ENCODE measurements at regions not wholly inside any gene's neighbourhood (a gene's known extent, or its start where the extent isn't known, plus 50 kb on each side); places are given as distances from the start of the nearest gene placed in this dataset.

DNA sequence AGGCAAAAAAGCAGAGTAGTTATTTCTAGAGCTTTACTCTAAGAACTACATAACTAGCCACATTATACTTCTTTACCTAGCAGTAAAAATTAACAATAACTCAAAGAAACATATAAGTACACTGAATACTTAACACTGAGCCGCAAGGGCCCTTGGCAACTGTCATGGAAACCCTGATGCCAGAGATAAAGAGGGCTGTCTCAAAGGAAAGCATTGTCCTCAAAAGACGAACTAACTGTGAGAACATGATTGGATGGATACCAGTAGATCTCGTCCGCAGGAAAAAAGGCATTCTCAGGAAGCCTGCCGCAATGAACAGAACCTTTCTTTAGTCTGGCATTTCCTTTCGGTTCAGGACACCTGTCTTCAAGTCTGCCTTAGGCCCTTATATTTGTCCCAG, 379.0 kb upstream of the SLC30A5 start:
- TF ChIP-seq, protein P1, sequence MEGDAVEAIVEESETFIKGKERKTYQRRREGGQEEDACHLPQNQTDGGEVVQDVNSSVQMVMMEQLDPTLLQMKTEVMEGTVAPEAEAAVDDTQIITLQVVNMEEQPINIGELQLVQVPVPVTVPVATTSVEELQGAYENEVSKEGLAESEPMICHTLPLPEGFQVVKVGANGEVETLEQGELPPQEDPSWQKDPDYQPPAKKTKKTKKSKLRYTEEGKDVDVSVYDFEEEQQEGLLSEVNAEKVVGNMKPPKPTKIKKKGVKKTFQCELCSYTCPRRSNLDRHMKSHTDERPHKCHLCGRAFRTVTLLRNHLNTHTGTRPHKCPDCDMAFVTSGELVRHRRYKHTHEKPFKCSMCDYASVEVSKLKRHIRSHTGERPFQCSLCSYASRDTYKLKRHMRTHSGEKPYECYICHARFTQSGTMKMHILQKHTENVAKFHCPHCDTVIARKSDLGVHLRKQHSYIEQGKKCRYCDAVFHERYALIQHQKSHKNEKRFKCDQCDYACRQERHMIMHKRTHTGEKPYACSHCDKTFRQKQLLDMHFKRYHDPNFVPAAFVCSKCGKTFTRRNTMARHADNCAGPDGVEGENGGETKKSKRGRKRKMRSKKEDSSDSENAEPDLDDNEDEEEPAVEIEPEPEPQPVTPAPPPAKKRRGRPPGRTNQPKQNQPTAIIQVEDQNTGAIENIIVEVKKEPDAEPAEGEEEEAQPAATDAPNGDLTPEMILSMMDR (IDR thresholded peaks at IDR 0.05; ENCODE audit: low read depth, low read length), result no peak
- TF ChIP-seq POLR2A (IDR thresholded peaks at IDR 0.05; ENCODE audit: extremely low read depth, insufficient read length) (no peak), MYC (IDR thresholded peaks at IDR 0.05; ENCODE audit: low read depth, low read length) (no peak)
- TF ChIP-seq, protein P2, sequence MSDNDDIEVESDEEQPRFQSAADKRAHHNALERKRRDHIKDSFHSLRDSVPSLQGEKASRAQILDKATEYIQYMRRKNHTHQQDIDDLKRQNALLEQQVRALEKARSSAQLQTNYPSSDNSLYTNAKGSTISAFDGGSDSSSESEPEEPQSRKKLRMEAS (IDR thresholded peaks at IDR 0.05; ENCODE audit: low read depth, low read length), result no peak
- no peak for DNase-seq (ENCODE audit: low read depth)
- H3K4me3 ChIP-seq (ENCODE audit: low read depth, low read length), result no peak overlapping the region

DNA sequence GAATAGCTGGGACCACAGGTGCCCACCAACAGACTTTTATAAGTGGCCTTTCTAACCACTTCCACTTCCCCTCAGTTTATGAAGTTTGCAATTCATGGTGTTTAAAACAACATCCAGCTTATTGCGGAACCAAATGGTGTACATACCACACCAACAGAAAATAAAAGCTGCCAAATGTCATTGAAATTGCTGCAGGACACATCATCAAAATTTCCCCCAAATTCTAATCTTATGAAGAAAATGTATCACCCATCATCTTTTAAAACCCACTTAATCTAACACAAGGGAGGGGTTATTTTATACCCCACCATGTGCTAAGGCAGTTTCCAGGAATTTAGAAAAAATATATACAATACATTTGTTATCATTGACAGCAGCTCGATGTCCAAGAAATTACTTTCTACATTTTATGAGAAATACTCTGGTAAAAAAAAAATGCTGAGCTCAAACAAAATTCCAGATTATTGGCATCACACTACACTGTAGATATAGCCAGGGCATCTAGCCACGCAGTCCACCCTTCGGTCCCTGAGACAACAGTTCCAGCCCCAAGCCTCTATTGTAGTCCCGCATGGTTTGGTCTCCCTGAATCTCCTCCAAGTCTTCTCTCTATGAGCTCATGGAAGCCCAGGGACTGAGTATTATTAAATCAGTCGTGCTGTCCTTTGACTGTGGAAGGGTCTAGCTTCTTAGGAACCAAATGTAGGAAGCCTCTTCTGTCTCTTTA, 372.8 kb upstream of the SLC30A5 start:
- no peak overlapping the region for H3K4me3 ChIP-seq (ENCODE audit: low read depth, low read length)
- TF ChIP-seq, protein P2 (IDR thresholded peaks at IDR 0.05; ENCODE audit: low read depth, low read length), result no peak
- TF ChIP-seq, protein P1 (IDR thresholded peaks at IDR 0.05; ENCODE audit: low read depth, low read length), result no peak
- TF ChIP-seq MYC (IDR thresholded peaks at IDR 0.05; ENCODE audit: low read depth, low read length), result no peak
- TF ChIP-seq POLR2A (IDR thresholded peaks at IDR 0.05; ENCODE audit: extremely low read depth, insufficient read length), result no peak
- DNase-seq (ENCODE audit: low read depth), result no peak

DNA sequence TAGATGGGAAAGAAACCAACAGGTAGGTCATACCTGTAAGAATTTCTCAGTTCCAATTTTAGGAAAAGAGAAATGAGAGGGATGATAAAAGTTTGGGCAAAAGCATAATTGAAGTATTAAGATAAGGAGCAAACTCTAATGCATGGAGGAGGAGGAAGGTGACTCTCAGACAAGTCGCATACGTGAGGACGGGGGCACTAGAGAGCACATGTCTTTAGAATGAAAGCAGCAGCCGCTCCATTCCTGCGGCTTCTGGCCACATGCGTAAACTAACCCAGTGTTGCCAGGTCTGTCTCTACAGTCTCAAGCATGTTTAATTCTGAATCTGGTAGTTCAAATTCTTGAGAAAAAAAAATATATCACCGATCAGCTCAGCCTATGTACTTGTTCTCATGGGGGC, 371.5 kb upstream of the SLC30A5 start:
- no peak for TF ChIP-seq MYC (IDR thresholded peaks at IDR 0.05; ENCODE audit: low read depth, low read length)
- TF ChIP-seq, protein P2 (IDR thresholded peaks at IDR 0.05; ENCODE audit: low read depth, low read length), result no peak
- TF ChIP-seq, protein P1 (IDR thresholded peaks at IDR 0.05; ENCODE audit: low read depth, low read length), result no peak
- no peak for TF ChIP-seq POLR2A (IDR thresholded peaks at IDR 0.05; ENCODE audit: extremely low read depth, insufficient read length)
- H3K4me3 ChIP-seq (ENCODE audit: low read depth, low read length), result no peak overlapping the region
- no peak for DNase-seq (ENCODE audit: low read depth)

DNA sequence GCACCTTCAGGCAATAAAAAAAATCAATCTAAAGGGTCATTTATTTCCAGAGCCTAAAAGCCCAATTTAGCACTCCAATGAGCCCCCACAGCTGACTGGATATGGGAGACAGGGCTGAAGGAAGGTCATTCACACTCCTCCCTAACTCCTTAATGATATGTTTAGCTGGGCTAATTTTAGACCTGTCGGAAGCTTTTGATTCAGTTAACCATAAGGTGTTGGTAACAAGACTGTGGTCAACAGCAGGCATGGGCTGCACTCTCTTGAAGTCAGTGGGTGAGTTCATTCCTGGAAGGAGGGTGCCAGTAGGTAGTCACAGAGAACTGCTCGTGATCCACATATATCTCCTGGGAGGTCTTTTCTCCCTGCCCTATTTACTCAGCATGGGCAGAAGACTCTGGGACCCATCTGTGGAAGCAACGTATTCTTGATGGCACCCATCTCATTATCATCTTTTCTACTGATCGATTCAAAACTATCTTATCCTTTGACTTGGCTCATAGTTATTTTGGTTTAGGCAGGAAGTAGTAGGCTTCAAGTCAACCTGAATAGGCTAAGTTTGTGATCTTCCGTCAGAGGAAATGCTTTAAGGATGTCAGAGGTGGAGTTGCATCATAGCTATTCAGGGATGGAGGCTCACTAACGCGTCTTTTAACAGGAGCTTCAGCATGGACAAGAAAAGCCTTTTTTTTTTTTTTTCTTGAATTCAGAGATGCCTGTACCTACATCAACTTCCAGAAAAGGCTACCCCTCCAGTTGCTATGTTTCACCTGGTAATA, 367.7 kb upstream of the SLC30A5 start:
- TF ChIP-seq, protein P2 (IDR thresholded peaks at IDR 0.05; ENCODE audit: low read depth, low read length), result no peak
- no peak for DNase-seq (ENCODE audit: low read depth)
- no peak overlapping the region for H3K4me3 ChIP-seq (ENCODE audit: low read depth, low read length)

DNA sequence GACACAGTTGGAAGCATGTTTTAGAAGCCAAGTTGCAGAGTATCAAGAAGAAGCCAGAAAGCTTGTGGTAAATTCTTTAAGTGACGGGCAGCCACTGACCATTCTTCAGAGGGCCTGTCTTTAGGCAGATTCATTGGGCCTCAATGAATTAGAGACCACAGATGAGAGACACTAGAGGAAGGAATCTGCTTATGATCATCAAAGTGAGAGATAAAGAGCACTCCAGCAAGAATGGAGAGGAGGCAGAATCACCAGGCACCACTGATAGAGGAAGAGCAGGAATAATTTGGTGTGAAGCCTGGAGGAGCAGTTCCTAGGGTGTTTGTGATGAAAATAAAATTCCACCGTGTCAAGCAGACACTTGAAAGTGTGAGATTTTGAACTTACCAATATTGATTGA, 365.9 kb upstream of the SLC30A5 start:
- no peak for TF ChIP-seq POLR2A (IDR thresholded peaks at IDR 0.05; ENCODE audit: extremely low read depth, insufficient read length)
- TF ChIP-seq, protein P2 (IDR thresholded peaks at IDR 0.05; ENCODE audit: low read depth, low read length), result no peak
- no peak for TF ChIP-seq MYC (IDR thresholded peaks at IDR 0.05; ENCODE audit: low read depth, low read length)

DNA sequence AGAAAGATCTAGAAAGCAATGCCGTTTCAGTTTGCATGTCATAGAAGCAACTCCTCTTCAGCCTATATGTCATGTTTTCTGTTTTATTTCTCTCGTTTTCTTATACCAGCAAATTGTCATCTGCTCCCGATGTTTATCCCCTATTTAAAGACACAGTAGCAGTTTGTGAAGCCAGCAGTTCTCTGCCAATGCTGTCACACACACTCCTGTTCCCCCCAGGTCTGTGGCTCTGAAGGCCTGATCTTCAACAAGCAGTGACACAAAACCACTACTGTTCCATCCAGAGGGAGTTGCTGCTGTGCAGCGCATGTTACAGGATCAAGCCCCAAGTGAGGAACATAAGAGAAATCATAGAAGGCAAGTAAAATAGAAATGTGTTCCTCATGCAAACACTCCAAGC, 364.1 kb upstream of the SLC30A5 start:
- no peak overlapping the region for H3K4me3 ChIP-seq (ENCODE audit: low read depth, low read length)
- TF ChIP-seq POLR2A (IDR thresholded peaks at IDR 0.05; ENCODE audit: extremely low read depth, insufficient read length) (no peak), MYC (IDR thresholded peaks at IDR 0.05; ENCODE audit: low read depth, low read length) (no peak)
- TF ChIP-seq, protein P1 (IDR thresholded peaks at IDR 0.05; ENCODE audit: low read depth, low read length), result no peak
- TF ChIP-seq, protein P2 (IDR thresholded peaks at IDR 0.05; ENCODE audit: low read depth, low read length), result no peak
- no peak for DNase-seq (ENCODE audit: low read depth)

More for the DNA sequence above, 365.9 kb upstream of the SLC30A5 start:
- H3K4me3 ChIP-seq (ENCODE audit: low read depth, low read length), result no peak overlapping the region
- no peak for DNase-seq (ENCODE audit: low read depth)
